Activated B cell treated with CpG ODN at 0.5 μM for 24 hours (primary cell): ENCODE measurements at regions not wholly inside any gene's neighbourhood (a gene's known extent, or its start where the extent isn't known, plus 50 kb on each side); places are given as distances from the start of the nearest gene placed in this dataset.

Experiments
- ATAC-seq: fragments of 200-7000 bp; cut with Tn5 transposase; one replicate; pipeline ENCODE4 v1.10.0; 2021; ENCODE audit warnings: low read depth, mild to moderate bottlenecking, moderate library complexity
- CTCF ChIA-PET: fragments of 350-600 bp; sonication (Branson Sonifier 250); formaldehyde crosslinking; loops from one replicate; lab custom pipeline; 2021; ENCODE audit warnings: antibody characterized with exemption; lab: Charles Lee
- POLR2A ChIA-PET: fragments of 350-600 bp; sonication (Branson Sonifier 250); formaldehyde crosslinking; loops from one replicate; lab custom pipeline; 2021; ENCODE audit warnings: antibody characterized with exemption; lab: Charles Lee
- DNase-seq: peaks from one replicate; pipeline ENCODE4 v3.0.0; 2022
- H3K27ac Mint-ChIP-seq: one replicate; pipeline ENCODE4 v1.8.0; 2020; ENCODE audit warnings: mixed read lengths
- H3K27me3 Mint-ChIP-seq: one replicate; pipeline ENCODE4 v1.8.0; 2021; ENCODE audit warnings: mixed read lengths
- H3K36me3 Mint-ChIP-seq: one replicate; pipeline ENCODE4 v1.8.0; 2021; ENCODE audit warnings: low read depth, mixed read lengths
- H3K4me1 Mint-ChIP-seq: one replicate; pipeline ENCODE4 v1.8.0; 2021; ENCODE audit warnings: mixed read lengths
- H3K4me3 Mint-ChIP-seq: one replicate; pipeline ENCODE4 v1.8.0; 2020; ENCODE audit warnings: mild to moderate bottlenecking, mixed read lengths
- H3K9me3 Mint-ChIP-seq: one replicate; pipeline ENCODE4 v1.8.0; 2020; ENCODE audit warnings: mixed read lengths
- CTCF ChIP-seq: fragments of 200-600 bp; IDR thresholded peaks from one replicate; pipeline ENCODE4 v1.8.0; 2022; ENCODE audit warnings: antibody characterized with exemption, mild to moderate bottlenecking
- intact Hi-C: fragments of 100-400 bp; cut with micrococcal nuclease; formaldehyde crosslinking; loops from one replicate; pipeline ENCODE4 v1.15.1; 2024

DNA sequence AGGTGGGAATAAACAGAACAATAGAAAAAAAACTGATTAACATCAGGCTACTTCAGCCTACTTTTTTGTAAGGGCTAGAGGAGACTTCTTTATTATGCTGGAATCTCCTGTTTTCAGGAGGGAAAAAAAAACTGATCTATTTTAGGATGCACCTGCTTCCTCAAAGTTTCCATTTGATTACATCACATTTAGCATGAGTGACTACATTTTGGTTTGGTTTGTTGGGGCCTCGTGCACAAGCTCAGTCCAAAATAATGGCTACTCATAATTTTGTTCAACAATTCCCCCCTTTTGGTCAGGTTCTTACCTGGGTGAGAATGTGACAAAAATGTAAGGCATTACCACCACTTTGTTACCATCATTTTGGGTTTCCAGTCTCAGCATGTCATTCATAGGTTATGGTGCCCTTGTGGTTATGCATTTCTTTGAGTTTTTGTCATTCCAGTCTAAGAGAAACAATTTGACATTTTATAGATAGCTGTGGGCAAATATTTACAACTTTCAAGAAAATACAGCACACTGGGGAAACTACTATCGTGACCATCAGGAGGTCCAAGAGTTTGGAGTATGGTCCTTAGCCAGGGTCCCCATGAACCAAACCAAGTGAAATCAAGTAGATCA is 93.6 kb upstream of the ATP11B start:
- ATAC-seq, result no peak
- TF ChIP-seq CTCF, result no peak
- intact Hi-C loops, result no loop called here
- Mint-ChIP-seq H3K4me1 (no peaks in the 10 kb centered on the region), H3K27ac (no peak overlapping the region), H3K4me3 (no peak overlapping the region), H3K36me3 (no peaks in the 10 kb centered on the region), H3K9me3 (no peaks in the 10 kb centered on the region), H3K27me3 (peaks cover 10% of the 10 kb centered on the region)
- ChIA-PET CTCF (interaction anchor here (1.0 to 1.6 kb wide), 2 partner anchors 11 to 12 kb away, joined by 3 read pairs; no protein-coding TSS in a partner anchor), POLR2A (no interaction called here)
- no peak for DNase-seq

- no peak overlapping the region for H3K27ac Mint-ChIP-seq
- CTCF ChIA-PET, result interaction anchor here (2.7 kb wide), 1 partner anchor 11 kb away, joined by 8 read pairs; no protein-coding TSS in a partner anchor
- peaks cover 15% of the 10 kb centered on the region for H3K27me3 Mint-ChIP-seq
- POLR2A ChIA-PET, result no interaction called here
- DNase-seq, result no peak
- intact Hi-C loops, result no loop called here
- no peak for TF ChIP-seq CTCF
- H3K36me3 Mint-ChIP-seq, result no peaks in the 10 kb centered on the region
- H3K4me1 Mint-ChIP-seq, result no peaks in the 10 kb centered on the region
- H3K9me3 Mint-ChIP-seq, result no peaks in the 10 kb centered on the region
- no peak for ATAC-seq
- no peak overlapping the region for H3K4me3 Mint-ChIP-seq
These were observed 91.1 kb upstream of the ATP11B start for GRCh38 chr3:182702216-182702615.

DNA sequence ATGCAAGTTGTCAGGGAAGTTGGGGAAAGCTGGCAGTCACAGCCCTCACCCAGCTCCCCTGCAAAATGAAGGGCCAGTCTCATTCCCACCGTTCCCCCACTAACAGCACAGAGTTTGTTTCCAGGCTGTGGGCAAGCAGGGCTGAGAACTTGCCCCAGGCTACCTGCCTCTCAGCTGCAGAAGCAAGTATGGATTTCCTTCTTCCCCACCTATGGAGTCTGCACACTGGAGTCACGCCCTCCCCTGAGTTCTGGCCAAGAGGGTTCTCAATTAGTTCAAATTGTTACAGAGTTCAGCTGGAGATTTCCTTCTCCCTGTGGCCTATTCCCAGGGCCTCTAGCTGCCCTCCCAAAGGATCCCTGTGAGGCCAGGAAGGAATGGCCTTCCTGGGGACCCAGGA is 90.1 kb upstream of the ATP11B start:
- H3K9me3 Mint-ChIP-seq, result no peaks in the 10 kb centered on the region
- intact Hi-C loops, result no loop called here
- ChIA-PET POLR2A (no interaction called here), CTCF (interaction anchor here (1.4 to 2.7 kb wide), 2 partner anchors 10 to 13 kb away, joined by 4 to 8 read pairs; no protein-coding TSS in a partner anchor)
- H3K4me1 Mint-ChIP-seq, result no peaks in the 10 kb centered on the region
- no peak overlapping the region for H3K27ac Mint-ChIP-seq
- no peaks in the 10 kb centered on the region for H3K36me3 Mint-ChIP-seq
- ATAC-seq (no peak), DNase-seq (no peak)
- peaks cover 17% of the 10 kb centered on the region for H3K27me3 Mint-ChIP-seq
- no peak overlapping the region for H3K4me3 Mint-ChIP-seq
- no peak for TF ChIP-seq CTCF

GRCh38 chr3:182704926-182705325 is 88.4 kb upstream of the ATP11B start:
- H3K9me3 Mint-ChIP-seq, result no peaks in the 10 kb centered on the region
- H3K27ac Mint-ChIP-seq, result no peak overlapping the region

GRCh38 chr3:182708810-182709209 is 84.5 kb upstream of the ATP11B start:
- H3K27me3 Mint-ChIP-seq, result peaks cover 13% of the 10 kb centered on the region
- no peaks in the 10 kb centered on the region for H3K36me3 Mint-ChIP-seq
- no peaks in the 10 kb centered on the region for H3K4me1 Mint-ChIP-seq
- CTCF ChIA-PET, result interaction anchor here (0.6 to 1.3 kb wide), 2 partner anchors 129 to 1152 kb away, joined by 3 read pairs; no protein-coding TSS in a partner anchor
- ATAC-seq, result no peak
- H3K27ac Mint-ChIP-seq, result no peak overlapping the region
- intact Hi-C loops, result no loop called here
- H3K4me3 Mint-ChIP-seq, result no peak overlapping the region
- H3K9me3 Mint-ChIP-seq, result no peaks in the 10 kb centered on the region
- POLR2A ChIA-PET, result no interaction called here
- no peak for DNase-seq
- no peak for TF ChIP-seq CTCF

More at GRCh38 chr3:182704926-182705325, 88.4 kb upstream of the ATP11B start:
- ChIA-PET CTCF (no interaction called here), POLR2A (no interaction called here)
- H3K4me1 Mint-ChIP-seq, result no peaks in the 10 kb centered on the region
- H3K27me3 Mint-ChIP-seq, result peaks cover 17% of the 10 kb centered on the region
- no peak overlapping the region for H3K4me3 Mint-ChIP-seq
- ATAC-seq, result no peak
- H3K36me3 Mint-ChIP-seq, result no peaks in the 10 kb centered on the region
- DNase-seq, result no peak
- TF ChIP-seq CTCF, result no peak
- intact Hi-C loops, result no loop called here
